Stimulated activated CD4-positive, alpha-beta T cell treated with anti-CD3 and anti-CD28 coated beads, Interleukin-12 subunit alpha, Interleukin-12 subunit beta, amount 100 ng/mL, for 48 hours (primary cell): ENCODE measurements at regions not wholly inside any gene's neighbourhood (a gene's known extent, or its start where the extent isn't known, plus 50 kb on each side); places are given as distances from the start of the nearest gene placed in this dataset.

Experiments used
- DNase-seq, 3 donors: peaks; one replicate each; pipeline ENCODE4 v3.0.0-alpha.2; 2020; ENCODE audit warnings: low read depth in 2 of 3, low spot score in 1 of 3

GRCh38 chr9:70478963-70479641 is 64.6 kb upstream of the KLF9 start:
- no peak for DNase-seq

DNA sequence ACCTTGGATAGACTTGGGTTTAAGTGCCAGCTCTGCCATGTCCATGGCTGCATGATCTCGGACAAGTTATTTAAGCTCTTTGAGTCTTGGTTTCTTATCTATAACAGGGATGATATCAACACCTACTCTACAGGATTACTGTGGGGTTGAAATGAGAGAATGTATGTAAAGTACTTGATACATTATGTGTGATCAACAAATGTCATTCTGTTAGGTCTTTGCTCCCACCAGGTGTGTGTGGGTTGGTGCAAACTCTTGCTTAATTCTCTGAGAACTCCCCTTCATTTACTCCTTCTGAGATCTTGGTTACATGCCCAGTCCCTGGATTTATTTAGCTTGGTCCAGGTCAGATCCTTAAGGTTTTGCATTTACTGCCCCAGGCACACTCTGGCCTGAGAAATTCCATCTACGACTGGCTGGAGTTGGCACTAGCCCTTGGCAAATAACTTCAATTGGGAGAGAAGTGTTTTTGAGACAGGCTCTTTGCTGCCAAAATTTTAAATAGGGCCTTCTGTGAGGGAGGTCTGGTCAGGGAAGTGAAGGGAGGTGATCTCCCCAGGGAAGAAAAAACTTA is 63.5 kb upstream of the KLF9 start:
- DNase-seq: no peak

DNA sequence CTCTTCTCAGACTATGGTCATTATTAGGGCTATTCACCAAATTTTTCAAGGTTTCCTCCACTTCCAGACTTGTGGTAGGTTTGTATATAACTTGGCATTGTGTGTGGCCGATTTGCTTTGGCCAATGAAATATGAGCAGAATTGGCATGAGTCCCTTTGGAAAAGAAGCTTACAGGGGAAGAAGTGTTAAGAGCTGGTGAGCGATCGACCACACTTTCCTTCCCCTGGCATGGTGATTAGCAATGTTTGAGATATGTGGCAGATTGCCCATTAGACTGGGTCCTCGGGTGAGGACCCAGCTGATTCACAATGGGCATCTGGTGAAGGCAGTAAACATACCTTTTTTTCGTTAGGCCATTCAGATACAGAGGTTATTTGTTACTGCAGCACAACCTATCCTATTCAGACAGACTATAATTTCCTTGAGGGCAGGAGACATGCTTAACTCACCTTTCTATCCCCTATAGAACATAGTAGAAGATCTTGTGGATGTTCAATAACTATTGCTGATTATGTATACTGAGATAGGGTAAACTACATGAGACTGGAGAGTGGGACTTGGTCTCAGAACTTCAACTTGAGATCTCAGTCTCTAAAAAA is 62.8 kb upstream of the KLF9 start:
- DNase-seq: no peak

- DNase-seq: no peak
Measured at GRCh38 chr9:70475211-70475610, 60.8 kb upstream of the KLF9 start.

GRCh38 chr9:70474413-70474812 is 60.0 kb upstream of the KLF9 start:
- no peak for DNase-seq

DNA sequence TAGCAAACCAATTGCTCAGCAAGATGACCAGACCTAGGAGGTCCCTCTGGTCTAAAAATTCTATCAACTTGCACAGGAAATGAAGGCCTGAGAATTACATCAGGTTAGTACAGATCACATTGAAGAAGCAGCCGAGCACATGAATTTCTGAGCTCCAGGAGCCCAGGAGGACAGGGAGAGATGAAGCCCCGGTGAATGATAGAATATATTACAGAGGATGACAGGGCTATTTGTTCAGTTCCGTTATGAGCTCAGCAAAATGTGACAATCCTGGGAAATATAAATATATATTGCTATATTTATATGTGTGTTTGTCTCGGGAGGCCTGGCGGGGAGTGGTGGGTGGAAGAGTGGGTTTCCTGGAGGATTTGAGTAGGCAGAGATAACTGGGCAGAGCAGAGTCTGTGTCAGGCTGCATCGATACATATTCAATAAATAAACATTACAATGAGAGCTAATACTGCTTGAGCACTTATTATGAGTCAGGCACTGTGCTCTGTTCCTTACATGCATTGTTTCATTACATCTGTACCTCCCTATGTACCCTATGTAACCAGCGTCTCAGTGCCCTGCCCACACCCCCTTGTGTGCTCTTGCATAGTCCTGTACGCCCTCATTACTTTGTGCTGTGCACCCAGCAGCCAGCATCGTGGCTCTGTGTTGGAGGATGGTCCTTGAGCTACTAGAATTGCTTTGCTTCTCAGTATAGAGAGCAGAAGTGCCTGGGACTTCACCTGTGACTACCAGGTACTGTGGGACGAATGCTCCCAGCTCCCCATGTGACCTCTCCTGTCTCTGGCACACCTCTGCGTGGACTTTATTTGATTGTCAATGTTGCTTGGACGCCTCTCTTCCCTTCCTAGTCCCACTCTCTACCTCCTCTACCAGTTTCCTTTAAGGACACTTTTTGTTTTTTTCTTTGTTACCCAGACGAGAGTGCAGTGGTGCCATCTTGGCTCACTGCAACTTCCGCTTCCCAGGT is 58.1 kb upstream of the KLF9 start:
- no peak for DNase-seq

- no peak for DNase-seq
Measured at GRCh38 chr9:70470050-70471015, 55.9 kb upstream of the KLF9 start.

GRCh38 chr9:70468291-70468690 is 53.8 kb upstream of the KLF9 start:
- DNase-seq: no peak

GRCh38 chr9:70466976-70467561 is 52.6 kb upstream of the KLF9 start:
- DNase-seq: peak; percentile 26 to 32 (median 27)

DNA sequence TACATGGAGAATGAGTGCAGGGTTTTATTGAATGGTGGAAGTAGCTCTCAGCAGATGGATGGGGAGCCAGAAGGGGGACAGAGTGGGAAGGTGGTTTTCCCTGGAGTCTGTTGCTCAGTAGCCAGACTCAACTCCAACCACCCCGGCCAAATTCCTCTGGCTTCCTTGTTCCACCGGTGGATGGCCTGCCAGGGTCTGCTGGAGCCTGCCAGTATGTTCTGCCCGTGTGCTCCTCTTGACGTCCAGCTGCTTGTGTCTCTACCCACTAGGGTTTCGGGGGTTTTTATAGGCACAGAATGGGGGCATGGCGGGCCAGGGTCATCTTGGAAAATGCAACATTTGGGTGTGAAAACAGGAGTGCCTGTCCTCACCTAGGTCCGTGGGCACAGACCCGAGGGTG is 51.4 kb upstream of the KLF9 start:
- DNase-seq: no peak

DNA sequence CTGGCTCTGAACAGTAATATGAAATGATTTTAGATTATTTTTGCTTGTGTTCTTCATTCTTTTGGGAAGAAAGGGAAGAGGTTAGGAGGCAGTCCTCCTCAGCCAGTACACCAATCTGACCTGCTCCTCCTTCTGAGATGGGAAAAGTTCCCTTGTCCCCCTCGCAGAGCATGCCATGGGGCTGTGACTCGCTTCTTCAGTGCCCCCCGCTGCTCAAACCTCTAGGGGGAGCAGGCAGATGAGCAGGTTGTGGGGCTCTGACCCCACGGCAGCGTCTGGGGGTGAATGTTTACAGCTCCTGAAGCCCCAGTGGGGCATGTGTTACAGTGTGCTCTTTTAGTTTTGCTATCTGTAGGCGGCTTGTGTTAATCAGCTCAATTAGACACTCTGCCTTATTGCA is 50.9 kb upstream of the KLF9 start:
- DNase-seq: no peak
